Parathyroid adenoma (tissue), 2 donors: ENCODE measurements at regions not wholly inside any gene's neighbourhood (a gene's known extent, or its start where the extent isn't known, plus 50 kb on each side); places are given as distances from the start of the nearest gene placed in this dataset.

Experiments
- H2AFZ ChIP-seq: fragments of 300-600 bp; sonication (generic); one replicate; pipeline ENCODE4 v1.7.0; 2017; ENCODE audit warnings: antibody characterized with exemption, mild to moderate bottlenecking
- H3K27ac ChIP-seq: fragments of 300-600 bp; sonication (generic); one replicate; pipeline ENCODE4 v1.7.0; 2017
- H3K27me3 ChIP-seq: fragments of 300-600 bp; sonication (generic); one replicate; pipeline ENCODE4 v1.7.0; 2017; ENCODE audit warnings: low read length; ENCODE audit not compliant: control insufficient read depth, insufficient read depth
- H3K36me3 ChIP-seq: fragments of 300-600 bp; sonication (generic); one replicate; pipeline ENCODE4 v1.7.0; 2017; ENCODE audit warnings: low read length; ENCODE audit not compliant: control insufficient read depth, insufficient read depth
- H3K4me1 ChIP-seq: fragments of 300-600 bp; sonication (generic); one replicate; pipeline ENCODE4 v1.7.0; 2017; ENCODE audit warnings: control low read depth
- H3K4me2 ChIP-seq: fragments of 300-600 bp; sonication (generic); one replicate; pipeline ENCODE4 v1.7.0; 2017; ENCODE audit warnings: low read length
- H3K4me3 ChIP-seq: fragments of 300-600 bp; sonication (generic); one replicate; pipeline ENCODE4 v1.7.0; 2017; ENCODE audit warnings: low read depth, low read length
- H3K79me2 ChIP-seq: fragments of 300-600 bp; sonication (generic); one replicate; pipeline ENCODE4 v1.7.0; 2017; ENCODE audit warnings: control low read depth
- H3K9ac ChIP-seq: fragments of 300-600 bp; sonication (generic); one replicate; pipeline ENCODE4 v1.7.0; 2017; ENCODE audit warnings: mild to moderate bottlenecking
- H3K9me3 ChIP-seq: fragments of 300-600 bp; sonication (generic); one replicate; pipeline ENCODE4 v1.7.0; 2017; ENCODE audit warnings: low read length; ENCODE audit not compliant: control insufficient read depth
- TF ChIP-seq, protein P1 (sequence below): fragments of 300-600 bp; sonication (generic); IDR thresholded peaks from one replicate; pipeline ENCODE4 v1.7.0; 2017; ENCODE audit warnings: antibody characterized with exemption, mild to moderate bottlenecking
- donor health status: primary hyperparathyroidism.

DNA sequence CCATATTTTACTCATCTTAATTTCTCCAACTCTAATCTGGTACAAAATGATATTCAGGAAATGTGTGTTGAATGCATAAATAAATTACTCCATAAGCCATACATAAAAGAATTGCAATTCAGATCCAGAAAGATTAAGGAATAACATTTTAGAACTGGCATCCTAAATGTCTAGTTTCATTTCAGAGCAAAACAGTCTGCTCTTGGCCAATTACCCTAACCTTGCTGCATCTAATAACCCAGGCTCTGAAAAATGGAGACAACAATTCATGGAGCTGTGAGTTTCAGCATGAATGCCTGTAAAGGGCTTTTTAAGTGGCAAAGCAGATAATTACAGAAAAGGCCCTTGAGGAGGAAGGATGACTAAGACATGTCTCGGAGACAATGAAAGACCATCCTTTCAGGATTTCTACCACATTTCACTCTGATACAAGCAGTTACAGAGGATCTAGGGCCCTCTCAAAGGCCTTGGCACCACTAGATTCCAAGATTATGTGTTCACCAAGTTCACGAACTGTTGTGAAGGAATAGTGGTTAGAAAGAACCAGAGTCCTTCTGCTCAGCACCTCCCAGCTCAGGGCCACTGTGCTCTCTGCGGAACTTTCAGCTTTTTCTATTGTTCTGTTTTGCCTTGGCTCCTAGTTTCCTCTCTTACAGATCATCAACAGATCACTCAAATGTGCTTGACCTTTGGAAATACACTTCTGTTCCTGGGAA, 157.6 kb upstream of the BLID start:
- no peak overlapping the region for H3K4me2 ChIP-seq
- H2AFZ ChIP-seq = no peak overlapping the region
- peaks cover 4% of the 10 kb centered on the region for H3K4me1 ChIP-seq
- no peak overlapping the region for H3K27ac ChIP-seq
- H3K79me2 ChIP-seq = no peaks in the 10 kb centered on the region
- TF ChIP-seq, protein P1, sequence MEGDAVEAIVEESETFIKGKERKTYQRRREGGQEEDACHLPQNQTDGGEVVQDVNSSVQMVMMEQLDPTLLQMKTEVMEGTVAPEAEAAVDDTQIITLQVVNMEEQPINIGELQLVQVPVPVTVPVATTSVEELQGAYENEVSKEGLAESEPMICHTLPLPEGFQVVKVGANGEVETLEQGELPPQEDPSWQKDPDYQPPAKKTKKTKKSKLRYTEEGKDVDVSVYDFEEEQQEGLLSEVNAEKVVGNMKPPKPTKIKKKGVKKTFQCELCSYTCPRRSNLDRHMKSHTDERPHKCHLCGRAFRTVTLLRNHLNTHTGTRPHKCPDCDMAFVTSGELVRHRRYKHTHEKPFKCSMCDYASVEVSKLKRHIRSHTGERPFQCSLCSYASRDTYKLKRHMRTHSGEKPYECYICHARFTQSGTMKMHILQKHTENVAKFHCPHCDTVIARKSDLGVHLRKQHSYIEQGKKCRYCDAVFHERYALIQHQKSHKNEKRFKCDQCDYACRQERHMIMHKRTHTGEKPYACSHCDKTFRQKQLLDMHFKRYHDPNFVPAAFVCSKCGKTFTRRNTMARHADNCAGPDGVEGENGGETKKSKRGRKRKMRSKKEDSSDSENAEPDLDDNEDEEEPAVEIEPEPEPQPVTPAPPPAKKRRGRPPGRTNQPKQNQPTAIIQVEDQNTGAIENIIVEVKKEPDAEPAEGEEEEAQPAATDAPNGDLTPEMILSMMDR = no peak
- no peaks in the 10 kb centered on the region for H3K9me3 ChIP-seq
- no peak overlapping the region for H3K9ac ChIP-seq
- H3K27me3 ChIP-seq = no peaks in the 10 kb centered on the region
- no peak overlapping the region for H3K4me3 ChIP-seq
- H3K36me3 ChIP-seq = no peaks in the 10 kb centered on the region

DNA sequence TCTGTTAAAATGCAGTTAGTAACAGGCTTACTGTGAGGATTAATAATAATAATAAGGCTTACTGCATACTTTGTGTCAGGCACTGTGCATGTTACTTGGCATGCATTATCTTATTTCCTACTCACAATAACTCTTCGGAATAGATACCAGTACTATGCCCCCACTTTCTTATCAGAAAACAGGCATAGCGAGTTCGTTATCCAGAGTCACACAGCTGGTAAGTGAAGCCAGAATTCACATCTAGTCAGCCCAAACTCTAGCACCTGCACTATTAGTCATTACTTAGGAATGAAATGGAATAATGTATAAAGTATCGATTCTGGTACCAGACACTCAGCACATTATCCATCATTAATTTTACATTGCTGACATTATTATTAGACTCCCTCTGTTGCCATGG, 155.7 kb upstream of the BLID start:
- Histone ChIP-seq H3K4me2 (no peak overlapping the region), H3K79me2 (no peaks in the 10 kb centered on the region), H3K4me3 (no peak overlapping the region), H3K27ac (no peak overlapping the region), H2AFZ (no peak overlapping the region), H3K27me3 (no peaks in the 10 kb centered on the region), H3K36me3 (no peaks in the 10 kb centered on the region), H3K9ac (no peak overlapping the region), H3K4me1 (peaks cover 9% of the 10 kb centered on the region), H3K9me3 (no peaks in the 10 kb centered on the region)
- TF ChIP-seq, protein P1 = no peak

DNA sequence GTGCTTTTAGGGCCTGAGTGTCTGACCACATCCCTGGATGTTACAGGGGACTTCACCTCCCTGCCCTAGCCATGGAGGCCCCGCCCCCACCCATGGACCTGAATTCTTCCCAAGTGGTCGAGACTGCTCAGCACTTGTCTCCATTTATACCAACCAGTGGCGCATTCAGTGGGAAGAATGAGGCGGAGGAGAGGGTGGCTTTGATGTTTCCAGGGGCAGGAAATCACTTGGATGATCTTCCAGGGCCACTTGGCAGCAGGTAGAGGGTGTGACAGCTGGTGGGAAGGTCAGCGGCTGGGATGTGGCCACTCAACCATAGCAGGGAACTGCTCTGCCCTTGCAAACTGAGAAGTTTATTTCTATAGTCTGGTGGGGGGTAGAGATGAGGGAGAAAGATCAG, 155.1 kb upstream of the BLID start:
- Histone ChIP-seq H3K79me2 (no peaks in the 10 kb centered on the region), H3K4me1 (peaks cover 9% of the 10 kb centered on the region), H3K9ac (no peak overlapping the region), H3K4me2 (no peak overlapping the region), H3K9me3 (no peaks in the 10 kb centered on the region), H2AFZ (no peak overlapping the region), H3K36me3 (no peaks in the 10 kb centered on the region), H3K27me3 (no peaks in the 10 kb centered on the region), H3K4me3 (no peak overlapping the region), H3K27ac (no peak overlapping the region)
- TF ChIP-seq, protein P1 = no peak

- Histone ChIP-seq H3K4me2 (no peak overlapping the region), H3K4me3 (no peak overlapping the region), H3K9ac (no peak overlapping the region), H2AFZ (no peak overlapping the region), H3K9me3 (no peaks in the 10 kb centered on the region), H3K27ac (no peak overlapping the region), H3K4me1 (peaks cover 9% of the 10 kb centered on the region), H3K27me3 (no peaks in the 10 kb centered on the region), H3K79me2 (no peaks in the 10 kb centered on the region), H3K36me3 (no peaks in the 10 kb centered on the region)
- TF ChIP-seq, protein P1 = no peak
Observed at GRCh38 chr11:122270535-122270934, 154.5 kb upstream of the BLID start.

DNA sequence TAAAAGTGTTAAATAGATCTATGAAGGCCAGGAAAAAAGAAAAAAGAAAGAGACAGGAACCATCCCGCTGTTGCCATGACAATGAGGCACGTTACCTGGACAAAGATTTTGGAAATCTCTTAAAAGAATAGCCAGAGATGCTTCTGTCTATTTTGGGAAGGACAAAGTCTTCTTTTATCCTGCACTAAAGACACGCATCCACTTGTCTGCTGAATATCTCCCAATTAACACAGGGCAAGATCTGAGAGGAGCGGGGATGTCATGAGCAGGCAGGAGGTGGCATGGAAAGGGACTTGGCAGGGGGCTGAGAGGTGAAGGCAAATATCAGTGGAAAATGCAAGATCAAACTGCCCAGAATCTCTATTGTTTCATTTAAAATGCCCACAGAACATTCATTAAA, 153.8 kb upstream of the BLID start:
- H3K4me1 ChIP-seq = peaks cover 9% of the 10 kb centered on the region
- no peaks in the 10 kb centered on the region for H3K27me3 ChIP-seq
- H3K9me3 ChIP-seq = no peaks in the 10 kb centered on the region
- H3K36me3 ChIP-seq = no peaks in the 10 kb centered on the region
- H3K79me2 ChIP-seq = no peaks in the 10 kb centered on the region
- no peak overlapping the region for H3K9ac ChIP-seq
- no peak overlapping the region for H3K4me2 ChIP-seq
- H3K27ac ChIP-seq = no peak overlapping the region
- H3K4me3 ChIP-seq = no peak overlapping the region
- TF ChIP-seq, protein P1 = no peak
- no peak overlapping the region for H2AFZ ChIP-seq
